ENCODE measurements at regions not wholly inside any gene's neighbourhood (a gene's known extent, or its start where the extent isn't known, plus 50 kb on each side); places are given as distances from the start of the nearest gene placed in this dataset.

- Histone ChIP-seq H3K27ac (ENCODE audit: low read depth in 2 of 2, low read length in 1 of 2) (no peak overlapping the region), H3K79me2 (ENCODE audit: insufficient read depth) (no peaks in the 10 kb centered on the region), H2AFZ (ENCODE audit: low read depth) (no peak overlapping the region), H3F3A (replicated peaks; ENCODE audit: insufficient read depth) (no peaks in the 10 kb centered on the region), H4K20me1 (ENCODE audit: insufficient read depth) (no peaks in the 10 kb centered on the region), H3K9me2 (no peaks in the 10 kb centered on the region), H3K36me3 (replicated peaks in 1 of 2; ENCODE audit: control insufficient read depth in 1 of 2, insufficient read depth in 2 of 2, low read length in 1 of 2) (no peaks in the 10 kb centered on the region), H3K4me1 (ENCODE audit: control insufficient read depth in 1 of 2, insufficient read depth in 2 of 2, low read depth in 1 of 2, low read length in 1 of 2) (no peaks in the 10 kb centered on the region), H3K27me3 (ENCODE audit: insufficient read depth) (no peaks in the 10 kb centered on the region; the same call in 1 of the 2 replicates), H3K4me2 (no peak overlapping the region), H3K9me3 (no peaks in the 10 kb centered on the region), H3K4me3 (ENCODE audit: low read depth in 2 of 2, low read length in 1 of 2) (no peak overlapping the region), H3K9ac (no peak overlapping the region)
- TF ChIP-seq NFIC (IDR thresholded peaks at IDR 0.05; ENCODE audit: borderline replicate concordance) (no peak), POLR2AphosphoS5 (IDR thresholded peaks at IDR 0.05; ENCODE audit: low read depth, low read length) (no peak), RCOR1 (IDR thresholded peaks at IDR 0.05; ENCODE audit: low read length) (no peak), EP300 (IDR thresholded peaks at IDR 0.05; ENCODE audit: borderline replicate concordance in 1 of 2, low read depth in 1 of 2, low read length in 1 of 2) (no peak), EZH2phosphoT487 (IDR thresholded peaks at IDR 0.05; ENCODE audit: borderline replicate concordance, low read depth) (no peak), NRF1 (IDR thresholded peaks at IDR 0.05; ENCODE audit: low read depth, low read length) (no peak), USF2 (IDR thresholded peaks at IDR 0.05; ENCODE audit: borderline replicate concordance, low read depth, low read length) (no peak), SMC3 (IDR thresholded peaks at IDR 0.05; ENCODE audit: low read depth, low read length) (no peak), USF1 (IDR thresholded peaks at IDR 0.05; ENCODE audit: borderline replicate concordance, low read depth) (no peak), MEF2A (IDR thresholded peaks at IDR 0.05; ENCODE audit: borderline replicate concordance, low read depth) (no peak), TEAD4 (IDR thresholded peaks at IDR 0.05; ENCODE audit: borderline replicate concordance, insufficient read depth) (no peak), SIN3A (IDR thresholded peaks at IDR 0.05; ENCODE audit: borderline replicate concordance, low read depth, low read length) (no peak)
- ChIA-PET POLR2A (no interaction called here), CTCF (interaction anchor here (1.4 to 2.3 kb wide), 3 partner anchors 29 to 131 kb away, joined by 3 to 10 read pairs (median 6); no protein-coding TSS in a partner anchor)
- 14% methylated on average over 1 of the region's 1 CpG for WGBS (ENCODE audit: low lambda C conversion rate)
- no peak for DNase-seq
Observed at GRCh38 chr11:45067966-45068365, 78.5 kb upstream of the PRDM11 start.

- Histone ChIP-seq H4K20me1 (ENCODE audit: insufficient read depth) (no peaks in the 10 kb centered on the region), H3K27me3 (ENCODE audit: insufficient read depth) (peaks cover 15% of the 10 kb centered on the region; the same call in 1 of the 2 replicates), H3K4me2 (no peak overlapping the region), H2AFZ (ENCODE audit: low read depth) (no peak overlapping the region), H3K9ac (no peak overlapping the region), H3K9me2 (no peaks in the 10 kb centered on the region), H3K36me3 (replicated peaks in 1 of 2; ENCODE audit: control insufficient read depth in 1 of 2, insufficient read depth in 2 of 2, low read length in 1 of 2) (no peaks in the 10 kb centered on the region), H3K9me3 (no peaks in the 10 kb centered on the region), H3K4me3 (ENCODE audit: low read depth in 2 of 2, low read length in 1 of 2) (no peak overlapping the region), H3F3A (replicated peaks; ENCODE audit: insufficient read depth) (no peaks in the 10 kb centered on the region), H3K79me2 (ENCODE audit: insufficient read depth) (no peaks in the 10 kb centered on the region), H3K27ac (ENCODE audit: low read depth in 2 of 2, low read length in 1 of 2) (no peak overlapping the region), H3K4me1 (ENCODE audit: control insufficient read depth in 1 of 2, insufficient read depth in 2 of 2, low read depth in 1 of 2, low read length in 1 of 2) (no peaks in the 10 kb centered on the region)
- TF ChIP-seq EP300 (IDR thresholded peaks at IDR 0.05; ENCODE audit: borderline replicate concordance in 1 of 2, low read depth in 1 of 2, low read length in 1 of 2), result no peak
- no peak for TF ChIP-seq USF2 (IDR thresholded peaks at IDR 0.05; ENCODE audit: borderline replicate concordance, low read depth, low read length)
- no peak for TF ChIP-seq RAD21 (IDR thresholded peaks at IDR 0.05; ENCODE audit: low read length)
- TF ChIP-seq FOSL2 (IDR thresholded peaks at IDR 0.05; ENCODE audit: borderline replicate concordance, low read depth), result no peak
- no peak for TF ChIP-seq RFX5 (IDR thresholded peaks at IDR 0.05; ENCODE audit: low read length)
- no peak for TF ChIP-seq MXI1 (IDR thresholded peaks at IDR 0.05; ENCODE audit: low read depth, low read length)
- no peak for TF ChIP-seq RCOR1 (IDR thresholded peaks at IDR 0.05; ENCODE audit: low read length)
- TF ChIP-seq ELF1 (IDR thresholded peaks at IDR 0.05), result no peak
- ChIA-PET CTCF (interaction anchor here (1.2 kb wide), 1 partner anchor 454 kb away, joined by 3 read pairs; no protein-coding TSS in a partner anchor), POLR2A (no interaction called here)
- WGBS (ENCODE audit: low lambda C conversion rate), result 29% methylated on average over 1 of the region's 1 CpG
- no peak for DNase-seq
Observed at GRCh38 chr11:45071232-45071631, 75.2 kb upstream of the PRDM11 start.

Measured in SK-N-SH (cell line).